Ascending aorta (tissue), 2 donors: ENCODE measurements at regions not wholly inside any gene's neighbourhood (a gene's known extent, or its start where the extent isn't known, plus 50 kb on each side); places are given as distances from the start of the nearest gene placed in this dataset.

Experiments
- DNase-seq, 2 donors: peaks; one replicate each; pipeline ENCODE4 v3.0.0-alpha.2; 2019; ENCODE audit warnings: low spot score in 2 of 2
- H3K27ac ChIP-seq, 2 donors: fragments of 200-600 bp; sonication (generic); one replicate each; pipeline ENCODE4 v1.5.1; 2016 to 2017; ENCODE audit warnings: mild to moderate bottlenecking in 1 of 2
- H3K27me3 ChIP-seq: fragments of 200-600 bp; sonication (generic); one replicate; pipeline ENCODE4 v1.5.1; 2017
- H3K36me3 ChIP-seq, 2 donors: fragments of 200-600 bp; sonication (generic); one replicate each; pipeline ENCODE4 v1.5.1; 2016
- H3K4me1 ChIP-seq, 2 donors: fragments of 200-600 bp; sonication (generic); one replicate each; pipeline ENCODE4 v1.5.1; 2016 to 2017; ENCODE audit warnings: mild to moderate bottlenecking in 1 of 2
- H3K4me3 ChIP-seq, 2 donors: fragments of 200-600 bp; sonication (generic); one replicate each; pipeline ENCODE4 v1.5.1; 2016 to 2017; ENCODE audit warnings: mild to moderate bottlenecking in 1 of 2
- H3K9me3 ChIP-seq, 2 donors: fragments of 200-600 bp; sonication (generic); one replicate each; pipeline ENCODE4 v1.5.1; 2016
- CTCF ChIP-seq, 3 experiments: fragments of 200-600 bp in 2 of 3; fragments of 450-650 bp in 1 of 3; sonication (generic) in 2 of 3; IDR thresholded peaks; one replicate each; pipeline ENCODE4 v1.5.1; 2016 to 2019; ENCODE audit warnings: antibody characterized with exemption in 3 of 3, mild to moderate bottlenecking in 1 of 3, moderate library complexity in 1 of 3
- intact Hi-C: fragments of 100-400 bp; cut with DNase I; formaldehyde crosslinking; loops from one replicate; pipeline ENCODE4 v1.15.1; 2023

GRCh38 chr10:111650088-111650487, 533.5 kb downstream of the GPAM start:
- H3K27me3 ChIP-seq, result no peaks in the 10 kb centered on the region
- intact Hi-C loops, result no loop called here
- H3K4me3 ChIP-seq, result no peak overlapping the region
- TF ChIP-seq CTCF (IDR thresholded peaks at IDR 0.05), result no peak
- peaks cover 5 to 6% of the 10 kb centered on the region in 2 donors for H3K9me3 ChIP-seq
- no peak overlapping the region for H3K27ac ChIP-seq
- no peak for DNase-seq
- no peaks in the 10 kb centered on the region for H3K4me1 ChIP-seq
- H3K36me3 ChIP-seq, result no peaks in the 10 kb centered on the region

- H3K27ac ChIP-seq, result no peak overlapping the region
- H3K9me3 ChIP-seq, result no peaks in the 10 kb centered on the region
- H3K4me3 ChIP-seq, result no peak overlapping the region
- intact Hi-C loops, result no loop called here
- DNase-seq, result no peak
- TF ChIP-seq CTCF (IDR thresholded peaks at IDR 0.05), result no peak
- H3K36me3 ChIP-seq, result no peaks in the 10 kb centered on the region
- H3K27me3 ChIP-seq, result no peaks in the 10 kb centered on the region
- H3K4me1 ChIP-seq, result no peaks in the 10 kb centered on the region
Observed at GRCh38 chr10:111656066-111656465, 527.5 kb downstream of the GPAM start.

GRCh38 chr10:111677759-111678158, 505.8 kb downstream of the GPAM start:
- no peaks in the 10 kb centered on the region for H3K36me3 ChIP-seq
- TF ChIP-seq CTCF (IDR thresholded peaks at IDR 0.05), result no peak
- DNase-seq, result no peak
- no peaks in the 10 kb centered on the region for H3K4me1 ChIP-seq
- intact Hi-C loops, result no loop called here
- no peaks in the 10 kb centered on the region for H3K9me3 ChIP-seq
- H3K4me3 ChIP-seq, result no peak overlapping the region
- H3K27me3 ChIP-seq, result no peaks in the 10 kb centered on the region
- no peak overlapping the region for H3K27ac ChIP-seq

- Histone ChIP-seq H3K4me3 (no peak overlapping the region), H3K4me1 (no peaks in the 10 kb centered on the region), H3K27me3 (no peaks in the 10 kb centered on the region), H3K9me3 (peaks cover 0 to 5% of the 10 kb centered on the region in 2 donors), H3K27ac (no peak overlapping the region), H3K36me3 (no peaks in the 10 kb centered on the region)
- no peak for DNase-seq
- intact Hi-C loops, result no loop called here
- no peak for TF ChIP-seq CTCF (IDR thresholded peaks at IDR 0.05)
Observed at GRCh38 chr10:111686796-111687195, 496.8 kb downstream of the GPAM start.

- Histone ChIP-seq H3K4me1 (no peaks in the 10 kb centered on the region), H3K9me3 (no peaks in the 10 kb centered on the region), H3K27ac (no peak overlapping the region), H3K4me3 (no peak overlapping the region), H3K36me3 (no peaks in the 10 kb centered on the region), H3K27me3 (no peaks in the 10 kb centered on the region)
- intact Hi-C loops, result no loop called here
- no peak for DNase-seq
- TF ChIP-seq CTCF (IDR thresholded peaks at IDR 0.05), result no peak
Observed at GRCh38 chr10:111698711-111699110, 484.9 kb downstream of the GPAM start.

- no peak for TF ChIP-seq CTCF (IDR thresholded peaks at IDR 0.05)
- Histone ChIP-seq H3K4me3 (no peak overlapping the region), H3K27ac (no peak overlapping the region), H3K9me3 (no peaks in the 10 kb centered on the region), H3K4me1 (no peaks in the 10 kb centered on the region), H3K36me3 (no peaks in the 10 kb centered on the region), H3K27me3 (no peaks in the 10 kb centered on the region)
- no peak for DNase-seq
- intact Hi-C loops, result no loop called here
Observed at GRCh38 chr10:111703986-111704385, 479.6 kb downstream of the GPAM start.
